Suppressor macrophage (primary cell): ENCODE measurements at regions not wholly inside any gene's neighbourhood (a gene's known extent, or its start where the extent isn't known, plus 50 kb on each side); places are given as distances from the start of the nearest gene placed in this dataset.
"Not testable (repeated sequence)": the region's sequence is repeated elsewhere in the genome, so short reads cannot be mapped to it uniquely, and the experiment has no call there.

Experiments used
- DNase-seq, 4 experiments: peaks; one replicate each; pipeline ENCODE4 v3.0.0-alpha.2; 2020 to 2022

- no peak for DNase-seq
Measured at GRCh38 chr21:9837946-9838737, 683.2 kb upstream of the TPTE start.

GRCh38 chr21:9838738-9839642 is 682.4 kb upstream of the TPTE start:
- no peak for DNase-seq

GRCh38 chr21:9844106-9844505 is 677.3 kb upstream of the TPTE start:
- not testable (repeated sequence) for DNase-seq

- DNase-seq = not testable (repeated sequence)
Measured at GRCh38 chr21:9847511-9847910, 673.9 kb upstream of the TPTE start.

GRCh38 chr21:9851166-9851565 is 670.2 kb upstream of the TPTE start:
- DNase-seq = not testable (repeated sequence)

- DNase-seq = not testable (repeated sequence)
Measured at GRCh38 chr21:9851695-9852094, 669.7 kb upstream of the TPTE start.

GRCh38 chr21:9857563-9857962 is 663.8 kb upstream of the TPTE start:
- not testable (repeated sequence) for DNase-seq

GRCh38 chr21:9859865-9860264 is 661.5 kb upstream of the TPTE start:
- not testable (repeated sequence) for DNase-seq

- DNase-seq = not testable (repeated sequence)
Measured at GRCh38 chr21:9862456-9862855, 658.9 kb upstream of the TPTE start.

- not testable (repeated sequence) for DNase-seq
Measured at GRCh38 chr21:9867815-9868214, 653.6 kb upstream of the TPTE start.

- not testable (repeated sequence) for DNase-seq
Measured at GRCh38 chr21:9873096-9873495, 648.3 kb upstream of the TPTE start.

- not testable (repeated sequence) for DNase-seq
Measured at GRCh38 chr21:9874136-9874535, 647.2 kb upstream of the TPTE start.

GRCh38 chr21:9881430-9881829 is 640.0 kb upstream of the TPTE start:
- not testable (repeated sequence) for DNase-seq

GRCh38 chr21:9883047-9883446 is 638.3 kb upstream of the TPTE start:
- not testable (repeated sequence) for DNase-seq

- DNase-seq = not testable (repeated sequence)
Measured at GRCh38 chr21:9883571-9884282, 637.7 kb upstream of the TPTE start.

GRCh38 chr21:9888500-9888899 is 632.9 kb upstream of the TPTE start:
- DNase-seq = not testable (repeated sequence)

GRCh38 chr21:9903579-9903978 is 617.8 kb upstream of the TPTE start:
- not testable (repeated sequence) for DNase-seq

GRCh38 chr21:9914135-9914534 is 607.2 kb upstream of the TPTE start:
- not testable (repeated sequence) for DNase-seq

GRCh38 chr21:9919446-9919845 is 601.9 kb upstream of the TPTE start:
- DNase-seq = not testable (repeated sequence)

- not testable (repeated sequence) for DNase-seq
Measured at GRCh38 chr21:9943639-9944038, 577.7 kb upstream of the TPTE start.

GRCh38 chr21:9946057-9946456 is 575.3 kb upstream of the TPTE start:
- not testable (repeated sequence) for DNase-seq

GRCh38 chr21:9949510-9950289 is 571.7 kb upstream of the TPTE start:
- DNase-seq = not testable (repeated sequence)
